ENCODE measurements at regions not wholly inside any gene's neighbourhood (a gene's known extent, or its start where the extent isn't known, plus 50 kb on each side); places are given as distances from the start of the nearest gene placed in this dataset.

- Histone ChIP-seq H3K36me3 (ENCODE audit: control insufficient read depth, insufficient read depth, low read length) (no peaks in the 10 kb centered on the region), H3K9me3 (ENCODE audit: control insufficient read depth, insufficient read depth, low read length) (no peaks in the 10 kb centered on the region), H3K4me1 (ENCODE audit: control insufficient read depth, insufficient read depth, low read length) (no peaks in the 10 kb centered on the region), H3K27me3 (ENCODE audit: control insufficient read depth, insufficient read depth, low read length) (no peaks in the 10 kb centered on the region), H3K27ac (ENCODE audit: low read length) (no peak overlapping the region), H3K4me3 (ENCODE audit: low read length) (no peak overlapping the region)
- Mint-ChIP-seq H3K27me3 (ENCODE audit: low read depth in 2 of 2) (peaks cover 7 to 26% of the 10 kb centered on the region in 2 donors), H3K4me3 (no peak overlapping the region), H3K9me3 (no peaks in the 10 kb centered on the region), H3K27ac (no peak overlapping the region), H3K36me3 (no peaks in the 10 kb centered on the region), H3K4me1 (no peaks in the 10 kb centered on the region)
- intact Hi-C loops (cut with micrococcal nuclease): no loop called here
- WGBS (ENCODE audit: insufficient coverage): 87% methylated on average over 6 of the region's 6 CpGs
- DNase-seq: no peak
- TF ChIP-seq CTCF (IDR thresholded peaks at IDR 0.05): no peak
- no peak for ATAC-seq
Measured at GRCh38 chr5:135266303-135266635, 132.8 kb downstream of the MACROH2A1 start.

- Histone ChIP-seq H3K4me3 (ENCODE audit: low read length) (no peak overlapping the region), H3K27me3 (ENCODE audit: control insufficient read depth, insufficient read depth, low read length) (no peaks in the 10 kb centered on the region), H3K36me3 (ENCODE audit: control insufficient read depth, insufficient read depth, low read length) (no peaks in the 10 kb centered on the region), H3K4me1 (ENCODE audit: control insufficient read depth, insufficient read depth, low read length) (no peaks in the 10 kb centered on the region), H3K9me3 (ENCODE audit: control insufficient read depth, insufficient read depth, low read length) (no peaks in the 10 kb centered on the region), H3K27ac (ENCODE audit: low read length) (no peak overlapping the region)
- no peak overlapping the region for H3K27ac Mint-ChIP-seq
- H3K4me1 Mint-ChIP-seq: no peaks in the 10 kb centered on the region
- no peaks in the 10 kb centered on the region for H3K36me3 Mint-ChIP-seq
- H3K9me3 Mint-ChIP-seq: no peaks in the 10 kb centered on the region
- H3K4me3 Mint-ChIP-seq: no peak overlapping the region
- WGBS (ENCODE audit: insufficient coverage): 88% methylated on average over 12 of the region's 13 CpGs
- no peak for TF ChIP-seq CTCF (IDR thresholded peaks at IDR 0.05)
- peaks cover 8 to 30% of the 10 kb centered on the region in 2 donors for H3K27me3 Mint-ChIP-seq (ENCODE audit: low read depth in 2 of 2)
- ATAC-seq (no peak), DNase-seq (no peak)
- intact Hi-C loops (cut with micrococcal nuclease): no loop called here
Measured at GRCh38 chr5:135265497-135266302, 133.3 kb downstream of the MACROH2A1 start.

- H3K4me1 ChIP-seq (ENCODE audit: control insufficient read depth, insufficient read depth, low read length): no peaks in the 10 kb centered on the region
- no peak overlapping the region for H3K4me3 ChIP-seq (ENCODE audit: low read length)
- H3K27ac ChIP-seq (ENCODE audit: low read length): no peak overlapping the region
- no peaks in the 10 kb centered on the region for H3K9me3 ChIP-seq (ENCODE audit: control insufficient read depth, insufficient read depth, low read length)
- intact Hi-C loops (cut with micrococcal nuclease): no loop called here
- H3K36me3 Mint-ChIP-seq: no peaks in the 10 kb centered on the region
- no peaks in the 10 kb centered on the region for H3K4me1 Mint-ChIP-seq
- H3K27me3 Mint-ChIP-seq (ENCODE audit: low read depth in 2 of 2): peaks cover 13 to 32% of the 10 kb centered on the region in 2 donors
- H3K9me3 Mint-ChIP-seq: no peaks in the 10 kb centered on the region
- H3K27ac Mint-ChIP-seq: no peak overlapping the region
- DNase-seq (no peak), ATAC-seq (no peak)
- WGBS (ENCODE audit: insufficient coverage): 88% methylated on average over 17 of the region's 17 CpGs
- no peak overlapping the region for H3K4me3 Mint-ChIP-seq
- H3K36me3 ChIP-seq (ENCODE audit: control insufficient read depth, insufficient read depth, low read length): no peaks in the 10 kb centered on the region
- H3K27me3 ChIP-seq (ENCODE audit: control insufficient read depth, insufficient read depth, low read length): no peaks in the 10 kb centered on the region
- TF ChIP-seq CTCF (IDR thresholded peaks at IDR 0.05): no peak
Measured at GRCh38 chr5:135264451-135265440, 134.3 kb downstream of the MACROH2A1 start.
